Fibroblast of skin of abdomen (primary cell): ENCODE measurements at regions not wholly inside any gene's neighbourhood (a gene's known extent, or its start where the extent isn't known, plus 50 kb on each side); places are given as distances from the start of the nearest gene placed in this dataset.
"Not testable (repeated sequence)": the region's sequence is repeated elsewhere in the genome, so short reads cannot be mapped to it uniquely, and the experiment has no call there.

ENCODE experiments used
- DNase-seq: peaks from one replicate; pipeline ENCODE4 v3.0.0-alpha.2; 2013

- DNase-seq = no peak
Observed at GRCh38 chr4:31020363-31020762, 300.2 kb downstream of the PCDH7 start.

GRCh38 chr4:31021008-31021407 is 300.8 kb downstream of the PCDH7 start:
- no peak for DNase-seq

GRCh38 chr4:31022702-31023101 is 302.5 kb downstream of the PCDH7 start:
- no peak for DNase-seq

GRCh38 chr4:31023109-31023508 is 302.9 kb downstream of the PCDH7 start:
- no peak for DNase-seq

GRCh38 chr4:31023742-31024141 is 303.6 kb downstream of the PCDH7 start:
- no peak for DNase-seq

- DNase-seq = not testable (repeated sequence)
Observed at GRCh38 chr4:31024781-31025180, 304.6 kb downstream of the PCDH7 start.

- DNase-seq = no peak
Observed at GRCh38 chr4:31026256-31026655, 306.1 kb downstream of the PCDH7 start.

GRCh38 chr4:31034550-31034949 is 314.4 kb downstream of the PCDH7 start:
- DNase-seq = no peak

- DNase-seq = no peak
Observed at GRCh38 chr4:31035761-31036160, 315.6 kb downstream of the PCDH7 start.

- DNase-seq = no peak
Observed at GRCh38 chr4:31037703-31038102, 317.5 kb downstream of the PCDH7 start.

GRCh38 chr4:31039382-31039781 is 319.2 kb downstream of the PCDH7 start:
- DNase-seq = no peak

- no peak for DNase-seq
Observed at GRCh38 chr4:31040106-31040505, 319.9 kb downstream of the PCDH7 start.

- DNase-seq = no peak
Observed at GRCh38 chr4:31041385-31041784, 321.2 kb downstream of the PCDH7 start.

- no peak for DNase-seq
Observed at GRCh38 chr4:31041853-31042252, 321.7 kb downstream of the PCDH7 start.

- DNase-seq = no peak
Observed at GRCh38 chr4:31043382-31044062, 323.4 kb downstream of the PCDH7 start.

- no peak for DNase-seq
Observed at GRCh38 chr4:31045151-31045550, 325.0 kb downstream of the PCDH7 start.

- DNase-seq = no peak
Observed at GRCh38 chr4:31045724-31046318, 325.7 kb downstream of the PCDH7 start.

GRCh38 chr4:31051151-31051550 is 331.0 kb downstream of the PCDH7 start:
- no peak for DNase-seq

- no peak for DNase-seq
Observed at GRCh38 chr4:31051565-31051964, 331.4 kb downstream of the PCDH7 start.

- no peak for DNase-seq
Observed at GRCh38 chr4:31052519-31052918, 332.4 kb downstream of the PCDH7 start.

- no peak for DNase-seq
Observed at GRCh38 chr4:31053451-31053850, 333.3 kb downstream of the PCDH7 start.

- no peak for DNase-seq
Observed at GRCh38 chr4:31054295-31054694, 334.1 kb downstream of the PCDH7 start.

- no peak for DNase-seq
Observed at GRCh38 chr4:31058656-31059055, 338.5 kb downstream of the PCDH7 start.

GRCh38 chr4:31059753-31060522 is 339.8 kb downstream of the PCDH7 start:
- DNase-seq = no peak
